Activated T-cell treated with anti-CD3 and anti-CD28 coated beads, Interleukin-2, amount 50 U/mL, for 48 hours (primary cell): ENCODE measurements at regions not wholly inside any gene's neighbourhood (a gene's known extent, or its start where the extent isn't known, plus 50 kb on each side); places are given as distances from the start of the nearest gene placed in this dataset.
"Not testable (repeated sequence)": the region's sequence is repeated elsewhere in the genome, so short reads cannot be mapped to it uniquely, and the experiment has no call there.

ENCODE experiments used
- DNase-seq, 2 experiments: peaks; one replicate each; pipeline ENCODE4 v3.0.0-alpha.2; 2020

GRCh38 chr9:71361357-71361756, 239.9 kb upstream of the TRPM3 start:
- no peak for DNase-seq

- DNase-seq: no peak
These were observed 235.9 kb upstream of the TRPM3 start for GRCh38 chr9:71357346-71357745.

DNA sequence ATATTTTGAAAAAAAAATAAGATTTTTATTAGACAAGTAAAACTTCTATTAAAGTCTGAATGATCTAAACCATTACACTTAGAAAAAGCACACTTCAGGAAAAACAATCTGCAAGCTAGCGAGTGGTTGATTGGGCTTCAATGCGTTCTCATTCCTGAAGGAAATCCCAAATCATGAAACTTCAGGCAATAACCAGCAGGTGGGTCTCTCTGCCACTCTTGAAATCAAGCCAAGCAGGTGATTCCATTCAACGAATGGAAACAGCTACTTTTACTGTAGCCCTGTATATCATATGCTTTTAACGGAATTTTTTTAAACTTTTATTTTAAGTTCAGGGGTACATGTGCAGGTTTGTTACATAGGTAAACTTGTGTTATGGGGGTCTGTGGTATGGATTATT, 234.5 kb upstream of the TRPM3 start:
- DNase-seq: no peak

- DNase-seq: no peak
These were observed 232.3 kb upstream of the TRPM3 start for GRCh38 chr9:71353720-71354119.

DNA sequence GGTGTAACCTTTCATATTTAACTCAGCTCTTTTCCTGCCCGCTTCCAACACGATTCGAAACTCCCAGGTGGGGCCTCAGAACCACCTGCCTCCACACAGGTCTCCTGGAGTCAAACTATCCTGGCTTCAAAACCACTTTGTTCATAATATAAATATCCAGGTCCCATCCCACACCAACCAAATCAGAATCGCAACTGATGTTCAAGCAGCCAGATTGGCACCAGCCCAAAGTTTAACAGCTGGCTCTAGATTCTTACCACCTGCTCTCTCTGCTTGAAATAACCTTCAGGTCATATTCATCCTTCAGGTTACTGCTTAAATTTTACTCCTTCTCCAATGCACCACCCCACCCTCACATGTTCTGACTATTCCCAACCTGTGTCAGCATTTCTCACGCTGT, 231.4 kb upstream of the TRPM3 start:
- DNase-seq: no peak

GRCh38 chr9:71349218-71349617, 227.8 kb upstream of the TRPM3 start:
- no peak for DNase-seq

DNA sequence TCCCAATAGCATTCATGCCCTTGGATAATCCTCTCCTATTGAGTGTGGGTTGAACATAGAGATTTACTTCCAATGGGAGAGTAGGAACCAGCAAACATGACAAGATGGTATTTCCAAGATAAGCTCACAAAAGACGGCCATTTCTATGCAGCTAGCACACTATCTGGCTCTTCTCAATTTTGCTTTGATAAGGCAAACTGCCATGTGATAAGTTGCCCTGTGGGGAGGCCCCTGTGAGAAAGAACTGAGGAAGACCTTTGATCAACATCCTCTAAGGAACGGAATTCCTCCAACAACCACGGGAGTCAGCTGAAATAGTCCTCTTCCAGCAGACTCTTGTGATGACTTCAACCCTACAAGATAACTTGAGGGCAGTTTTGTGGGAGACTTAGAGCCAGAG, 211.9 kb upstream of the TRPM3 start:
- DNase-seq: no peak

DNA sequence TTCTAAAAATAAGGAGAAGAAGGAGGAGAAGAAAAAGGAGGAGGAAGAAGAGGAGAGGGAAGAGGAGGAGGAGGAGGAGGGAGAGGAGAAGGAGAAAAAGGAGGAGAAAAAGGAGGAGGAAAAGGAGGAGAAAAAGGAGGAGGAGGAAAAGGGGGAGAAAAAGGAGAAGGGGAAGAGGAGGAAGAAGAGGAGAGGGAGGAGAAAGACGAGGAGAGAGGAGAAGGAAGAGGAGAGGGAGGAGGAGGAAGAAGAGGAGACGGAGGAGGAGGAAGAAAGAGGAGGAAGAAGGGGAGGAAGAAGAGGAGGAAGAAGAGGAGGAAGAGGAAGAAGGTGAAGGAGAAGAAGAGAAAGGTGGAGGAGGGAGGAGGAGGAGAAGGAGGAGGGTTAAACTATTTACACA, 210.2 kb upstream of the TRPM3 start:
- no peak for DNase-seq

DNA sequence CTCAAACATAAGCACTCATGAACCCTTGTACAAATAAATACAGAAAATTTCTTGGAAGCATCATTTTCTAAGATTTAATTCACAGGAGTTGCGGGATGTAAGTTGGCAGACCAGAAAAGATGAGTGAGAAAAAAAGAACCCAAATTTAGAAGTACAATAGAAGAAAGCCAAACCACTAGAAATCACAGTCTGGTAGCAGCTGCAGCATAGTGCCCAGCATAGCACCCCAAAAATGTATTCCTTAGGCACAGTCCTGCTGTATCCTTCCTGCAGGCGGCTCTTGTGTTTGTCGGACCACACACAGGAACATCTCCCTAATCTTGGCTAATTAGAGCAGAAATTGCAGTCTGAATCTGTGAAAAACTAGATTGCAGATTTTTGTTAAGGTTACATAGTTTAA, 208.5 kb upstream of the TRPM3 start:
- DNase-seq: no peak

DNA sequence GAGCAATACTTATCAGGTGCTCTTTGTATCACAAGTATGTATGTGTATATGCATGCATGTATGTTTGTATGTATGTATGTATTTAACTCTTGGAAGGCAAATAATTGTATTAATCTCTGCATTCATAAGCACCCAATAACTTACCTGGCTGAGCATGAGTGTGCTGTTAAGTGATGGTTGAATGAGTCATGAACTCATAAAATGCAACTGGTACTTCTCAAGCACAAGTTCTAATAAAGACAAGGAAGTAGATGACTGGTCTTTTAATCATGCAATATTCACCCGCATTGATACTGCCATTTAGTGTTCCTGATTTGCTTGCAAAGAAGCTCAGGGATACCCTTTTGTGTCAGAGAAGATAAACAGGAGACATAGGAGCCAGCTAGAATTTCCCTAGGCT, 204.9 kb upstream of the TRPM3 start:
- DNase-seq: no peak

- DNase-seq: no peak
These were observed 201.9 kb upstream of the TRPM3 start for GRCh38 chr9:71323357-71323756.

- no peak for DNase-seq
These were observed 200.9 kb upstream of the TRPM3 start for GRCh38 chr9:71322311-71322710.

- no peak for DNase-seq
These were observed 187.0 kb upstream of the TRPM3 start for GRCh38 chr9:71308454-71308853.

GRCh38 chr9:71306134-71306533, 184.7 kb upstream of the TRPM3 start:
- DNase-seq: no peak

GRCh38 chr9:71303351-71303750, 181.9 kb upstream of the TRPM3 start:
- DNase-seq: no peak

DNA sequence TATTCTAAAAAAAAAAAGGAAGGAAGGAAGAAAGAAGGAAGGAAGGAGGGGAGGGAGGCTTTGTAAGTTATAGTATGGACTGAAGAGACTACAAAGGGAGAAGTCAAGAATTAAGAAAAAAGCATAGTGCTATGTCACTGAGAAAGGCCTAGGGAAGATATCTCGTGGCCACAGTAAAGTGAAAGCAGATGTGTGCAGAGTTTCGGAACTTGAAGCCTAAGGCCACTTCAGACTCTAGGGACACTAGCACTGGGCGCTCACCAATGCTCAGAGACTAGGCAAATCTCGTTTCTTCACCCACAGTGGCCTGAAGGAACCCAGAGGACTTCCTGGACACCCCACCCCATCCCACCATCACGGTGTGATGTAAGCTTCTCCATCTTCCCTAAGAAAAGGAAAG, 181.4 kb upstream of the TRPM3 start:
- no peak for DNase-seq

- DNase-seq: no peak
These were observed 174.5 kb upstream of the TRPM3 start for GRCh38 chr9:71295928-71296327.

DNA sequence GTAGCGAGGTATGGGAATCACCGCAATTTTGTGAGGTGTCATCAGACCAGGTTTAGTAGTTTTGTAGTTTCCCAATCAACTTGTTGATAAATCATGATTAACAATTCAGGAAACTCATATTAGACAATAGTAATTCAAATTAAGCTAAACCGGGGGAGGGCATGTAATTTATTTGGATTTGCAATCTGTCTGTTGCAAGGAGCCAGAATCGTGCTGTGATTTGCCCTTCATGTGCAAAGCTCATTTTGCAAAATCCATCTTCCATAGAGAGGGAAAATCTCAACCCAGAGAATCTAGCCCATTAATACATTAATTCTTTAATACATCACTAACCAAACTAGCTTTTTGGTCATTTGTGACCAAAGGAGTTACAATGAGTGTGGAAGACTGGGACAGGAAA, 164.7 kb upstream of the TRPM3 start:
- DNase-seq: no peak

DNA sequence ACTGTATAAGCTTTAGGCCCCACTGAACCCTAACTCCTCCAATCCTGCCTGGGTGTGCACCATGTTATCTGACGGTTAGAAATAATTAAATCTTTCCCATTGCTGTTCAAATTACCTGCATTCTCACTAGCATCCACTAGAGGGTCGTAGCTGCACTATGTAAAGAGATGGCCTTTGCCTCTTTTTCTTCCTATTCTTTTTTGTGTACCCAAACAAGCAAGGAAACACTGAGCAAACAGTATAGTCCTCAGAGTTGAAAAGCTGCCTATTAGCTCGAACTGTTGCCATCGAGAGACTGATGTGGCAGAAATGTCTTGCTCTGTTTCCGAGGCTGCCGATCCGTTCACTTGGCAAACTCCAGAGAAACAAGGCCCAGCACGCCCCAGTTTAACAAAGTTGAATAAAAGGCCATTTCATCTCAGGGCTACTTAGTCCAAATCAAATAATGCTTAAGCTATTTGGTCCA, 163.8 kb upstream of the TRPM3 start:
- DNase-seq: peak; percentile 30 to 42

- not testable (repeated sequence) for DNase-seq
These were observed 160.7 kb upstream of the TRPM3 start for GRCh38 chr9:71282116-71282515.

GRCh38 chr9:71279151-71279739, 157.8 kb upstream of the TRPM3 start:
- DNase-seq: no peak

DNA sequence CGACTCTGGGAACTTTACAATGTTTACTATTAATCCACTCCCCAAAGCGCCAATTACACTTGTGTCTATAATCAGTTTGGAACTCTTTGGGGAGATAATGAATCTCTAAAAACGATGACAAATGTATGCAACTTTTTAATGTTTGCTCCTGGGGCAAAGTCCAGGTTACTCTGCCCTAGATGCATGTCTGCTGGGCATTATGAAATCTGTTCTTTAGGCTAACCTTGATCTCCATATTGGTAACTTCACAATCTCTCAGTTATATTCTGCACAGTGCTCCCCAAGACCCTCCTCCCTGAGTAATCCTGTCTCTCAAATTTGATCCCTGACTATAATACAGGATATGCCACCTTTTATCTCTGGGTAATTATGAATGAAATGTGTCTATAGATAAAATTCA, 152.2 kb upstream of the TRPM3 start:
- no peak for DNase-seq

DNA sequence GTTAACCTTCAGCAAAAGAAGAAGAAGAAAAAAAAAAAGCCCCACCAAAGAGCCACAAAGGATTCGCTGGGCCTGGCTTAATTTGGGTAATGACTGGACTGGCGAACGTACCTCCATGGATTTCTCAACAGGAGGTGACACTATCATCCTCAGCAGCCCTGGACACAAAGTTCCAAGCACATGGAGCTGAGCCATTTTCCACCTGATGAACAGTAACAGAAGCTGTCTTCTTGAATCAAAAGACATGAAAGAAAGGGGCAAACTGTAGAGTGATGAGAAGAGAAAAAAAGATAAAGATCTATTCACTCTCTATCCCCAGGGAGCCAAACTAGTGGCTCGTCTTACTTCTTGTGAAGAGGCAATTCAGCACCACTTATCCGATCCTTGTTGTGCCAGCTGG, 150.2 kb upstream of the TRPM3 start:
- DNase-seq: no peak

DNA sequence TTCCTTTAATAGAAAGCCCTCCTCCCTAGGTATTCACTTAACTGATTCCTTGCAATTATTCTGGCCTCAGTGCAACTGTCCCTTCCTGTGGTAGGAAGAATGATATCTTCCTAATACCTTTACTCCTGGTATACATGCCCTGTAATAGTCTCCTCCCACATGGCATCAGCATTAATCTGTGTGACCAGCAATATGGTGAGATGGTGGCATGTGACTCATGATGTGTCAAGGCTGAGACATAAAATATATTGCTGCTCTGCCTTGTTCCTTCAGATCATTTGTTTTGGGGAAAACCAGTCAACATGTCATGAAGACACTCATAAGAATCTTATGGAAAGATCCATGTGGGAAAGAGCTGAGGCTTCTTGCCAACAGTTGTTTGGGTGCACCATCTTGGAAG, 149.1 kb upstream of the TRPM3 start:
- no peak for DNase-seq

GRCh38 chr9:71269859-71270258, 148.4 kb upstream of the TRPM3 start:
- DNase-seq: no peak
